ENCODE measurements at regions not wholly inside any gene's neighbourhood (a gene's known extent, or its start where the extent isn't known, plus 50 kb on each side); places are given as distances from the start of the nearest gene placed in this dataset.
"Not testable (repeated sequence)": the region's sequence is repeated elsewhere in the genome, so short reads cannot be mapped to it uniquely, and the experiment has no call there.

DNA sequence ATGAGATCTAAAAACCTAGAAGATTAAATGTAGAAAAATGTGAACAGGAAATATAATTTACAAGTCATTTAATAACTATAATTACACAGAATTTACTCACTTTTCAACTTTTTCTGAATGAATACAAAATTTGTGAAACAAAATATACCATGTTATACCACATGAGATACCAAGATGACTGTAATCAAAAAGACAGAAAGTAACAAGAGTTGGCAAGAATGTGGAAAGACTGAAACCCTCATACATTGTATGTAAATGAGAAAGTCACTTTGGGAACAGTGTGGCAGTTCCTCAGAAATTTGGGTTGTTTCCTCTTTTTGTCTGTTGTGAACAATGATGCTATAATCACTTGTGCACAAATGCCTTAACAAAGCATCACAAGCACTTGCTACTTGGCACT is 145.4 kb upstream of the ZNF804A start:
- Histone ChIP-seq H3K4me1 (ENCODE audit: control insufficient read depth, low read depth, low read length) (no peaks in the 10 kb centered on the region), H2BK5ac (ENCODE audit: low read length) (no peak overlapping the region), H3K36me3 (ENCODE audit: control insufficient read depth, insufficient read depth, low read length) (no peaks in the 10 kb centered on the region), H3K4me3 (ENCODE audit: low read length) (no peak overlapping the region), H2BK120ac (ENCODE audit: low read depth, low read length) (no peak overlapping the region), H3K4ac (ENCODE audit: low read depth, low read length) (no peak overlapping the region), H2AK5ac (ENCODE audit: low read length) (no peak overlapping the region), H3K4me2 (ENCODE audit: low read length) (no peak overlapping the region), H3K9ac (ENCODE audit: low read length) (no peak overlapping the region), H3K56ac (ENCODE audit: low read length) (no peak overlapping the region), H3K18ac (ENCODE audit: low read length) (no peak overlapping the region), H3K27ac (ENCODE audit: low read depth, low read length) (no peak overlapping the region), H4K8ac (ENCODE audit: low read depth, low read length) (no peak overlapping the region), H3K79me2 (ENCODE audit: control insufficient read depth, insufficient read depth, low read length) (no peaks in the 10 kb centered on the region), H3K27me3 (ENCODE audit: insufficient read depth, low read length, poor library complexity) (no peaks in the 10 kb centered on the region), H4K5ac (ENCODE audit: low read length) (no peak overlapping the region), H3K79me1 (ENCODE audit: low read length) (no peaks in the 10 kb centered on the region), H2BK15ac (replicated peaks; ENCODE audit: low read depth) (no peak overlapping the region), H3K23ac (ENCODE audit: low read length) (no peak overlapping the region)
- DNase-seq, result peak; percentile 19

DNA sequence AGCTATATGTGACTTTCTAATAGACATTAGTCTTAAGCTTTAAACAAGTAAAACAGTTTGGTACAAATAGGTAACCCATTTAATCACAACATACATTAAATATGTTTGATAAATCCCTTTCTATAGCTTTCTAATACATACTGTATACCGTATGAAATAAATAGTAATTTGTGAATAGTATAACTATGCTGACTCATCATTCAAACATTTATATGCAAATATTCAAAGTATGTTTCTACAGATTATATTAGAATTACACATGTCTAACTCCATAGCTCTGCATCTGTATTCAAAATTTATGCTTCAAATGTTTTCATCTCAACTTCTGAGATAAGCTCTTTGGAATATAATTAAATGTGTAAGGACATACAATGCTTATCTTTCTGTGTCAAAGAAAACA is 142.7 kb upstream of the ZNF804A start:
- Histone ChIP-seq H3K9ac (ENCODE audit: low read length) (no peak overlapping the region), H2AK5ac (ENCODE audit: low read length) (no peak overlapping the region), H2BK15ac (replicated peaks; ENCODE audit: low read depth) (no peak overlapping the region), H3K56ac (ENCODE audit: low read length) (no peak overlapping the region), H3K79me1 (ENCODE audit: low read length) (no peaks in the 10 kb centered on the region), H3K4ac (ENCODE audit: low read depth, low read length) (no peak overlapping the region), H3K4me2 (ENCODE audit: low read length) (no peak overlapping the region), H3K4me3 (ENCODE audit: low read length) (no peak overlapping the region), H3K27ac (ENCODE audit: low read depth, low read length) (no peak overlapping the region), H3K27me3 (ENCODE audit: insufficient read depth, low read length, poor library complexity) (no peaks in the 10 kb centered on the region), H2BK120ac (ENCODE audit: low read depth, low read length) (no peak overlapping the region), H2BK5ac (ENCODE audit: low read length) (no peak overlapping the region), H4K8ac (ENCODE audit: low read depth, low read length) (no peak overlapping the region), H3K79me2 (ENCODE audit: control insufficient read depth, insufficient read depth, low read length) (no peaks in the 10 kb centered on the region), H4K5ac (ENCODE audit: low read length) (no peak overlapping the region), H3K4me1 (ENCODE audit: control insufficient read depth, low read depth, low read length) (no peaks in the 10 kb centered on the region), H3K23ac (ENCODE audit: low read length) (no peak overlapping the region), H3K36me3 (ENCODE audit: control insufficient read depth, insufficient read depth, low read length) (no peaks in the 10 kb centered on the region), H3K18ac (ENCODE audit: low read length) (no peak overlapping the region)
- WGBS (ENCODE audit: extremely low coverage, insufficient coverage, low lambda C conversion rate), result no CpG with 5 or more reads among the region's 1 CpG
- no peak for DNase-seq

DNA sequence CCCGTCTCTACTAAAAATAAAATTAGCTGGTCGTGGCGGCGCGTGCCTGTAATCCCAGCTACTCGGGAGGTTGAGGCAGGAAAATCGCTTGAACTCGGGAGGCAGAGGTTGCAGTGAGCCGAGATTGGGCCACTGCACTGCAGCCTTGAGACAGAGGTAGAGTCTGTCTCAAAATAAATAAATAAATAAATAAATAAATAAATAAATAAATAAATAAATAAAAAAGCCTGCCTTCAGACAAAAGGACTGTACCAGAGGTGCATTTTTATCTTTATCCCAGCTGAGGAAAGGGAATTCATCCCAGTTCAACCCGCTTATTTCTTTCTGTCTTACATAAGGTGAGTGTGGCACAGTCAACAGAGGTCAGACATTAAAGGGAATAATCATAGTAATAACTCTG is 141.6 kb upstream of the ZNF804A start:
- H3K79me1 ChIP-seq (ENCODE audit: low read length); H3K27ac ChIP-seq (ENCODE audit: low read depth, low read length); H4K5ac ChIP-seq (ENCODE audit: low read length); H3K9ac ChIP-seq (ENCODE audit: low read length); DNase-seq; H3K4ac ChIP-seq (ENCODE audit: low read depth, low read length); H3K4me3 ChIP-seq (ENCODE audit: low read length); H3K4me2 ChIP-seq (ENCODE audit: low read length); H4K8ac ChIP-seq (ENCODE audit: low read depth, low read length); H3K18ac ChIP-seq (ENCODE audit: low read length); H2BK5ac ChIP-seq (ENCODE audit: low read length); H2BK120ac ChIP-seq (ENCODE audit: low read depth, low read length); H3K79me2 ChIP-seq (ENCODE audit: control insufficient read depth, insufficient read depth, low read length); H3K36me3 ChIP-seq (ENCODE audit: control insufficient read depth, insufficient read depth, low read length); H3K56ac ChIP-seq (ENCODE audit: low read length); H2AK5ac ChIP-seq (ENCODE audit: low read length); H3K4me1 ChIP-seq (ENCODE audit: control insufficient read depth, low read depth, low read length); H3K27me3 ChIP-seq (ENCODE audit: insufficient read depth, low read length, poor library complexity); H2BK15ac ChIP-seq (replicated peaks; ENCODE audit: low read depth); H3K23ac ChIP-seq (ENCODE audit: low read length): not testable (repeated sequence)
- no CpG with 5 or more reads among the region's 10 CpGs for WGBS (ENCODE audit: extremely low coverage, insufficient coverage, low lambda C conversion rate)

DNA sequence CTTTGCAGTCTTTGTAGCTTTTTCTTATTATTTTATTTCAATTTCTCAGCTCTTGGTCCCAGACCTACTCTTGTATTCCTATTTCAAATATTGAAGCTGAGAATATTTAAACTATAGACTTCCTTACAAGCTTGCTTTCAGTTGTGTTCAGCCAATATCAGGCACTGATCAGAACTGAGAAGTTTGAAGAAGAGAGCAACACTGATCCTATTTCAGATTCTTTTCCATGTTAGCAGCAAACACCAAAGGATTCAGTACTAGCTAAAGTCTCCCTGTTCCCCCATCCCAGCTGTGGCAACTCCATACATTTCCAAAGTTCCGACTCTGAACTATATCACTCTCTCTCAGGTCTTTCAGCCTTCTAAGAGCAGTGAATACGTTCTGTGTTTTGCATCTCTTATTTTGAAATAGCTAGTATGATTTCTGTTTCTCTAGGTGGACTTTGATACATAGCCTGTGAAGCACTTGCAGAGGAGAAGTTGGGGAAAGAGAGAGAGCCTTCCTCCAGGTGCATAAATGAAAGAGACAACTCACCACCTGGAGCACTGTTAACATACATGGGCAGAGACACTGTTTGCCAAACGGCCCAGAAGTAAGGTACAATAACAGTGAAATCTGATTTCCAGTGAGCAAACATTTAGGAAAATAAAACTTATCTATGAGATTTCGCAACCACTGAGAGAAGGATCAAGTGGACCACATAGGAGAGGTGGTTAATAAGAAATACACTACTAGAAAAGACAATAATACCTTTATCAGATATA is 135.0 kb upstream of the ZNF804A start:
- Histone ChIP-seq H3K4me1 (ENCODE audit: control insufficient read depth, low read depth, low read length) (no peaks in the 10 kb centered on the region), H3K27me3 (ENCODE audit: insufficient read depth, low read length, poor library complexity) (no peaks in the 10 kb centered on the region), H2BK5ac (ENCODE audit: low read length) (no peak overlapping the region), H2BK120ac (ENCODE audit: low read depth, low read length) (no peak overlapping the region), H3K9ac (ENCODE audit: low read length) (no peak overlapping the region), H3K27ac (ENCODE audit: low read depth, low read length) (no peak overlapping the region), H3K4me2 (ENCODE audit: low read length) (no peak overlapping the region), H2AK5ac (ENCODE audit: low read length) (no peak overlapping the region), H3K4me3 (ENCODE audit: low read length) (no peak overlapping the region), H3K23ac (ENCODE audit: low read length) (no peak overlapping the region), H3K79me1 (ENCODE audit: low read length) (no peaks in the 10 kb centered on the region), H3K56ac (ENCODE audit: low read length) (no peak overlapping the region), H3K18ac (ENCODE audit: low read length) (no peak overlapping the region), H3K4ac (ENCODE audit: low read depth, low read length) (no peak overlapping the region), H4K5ac (ENCODE audit: low read length) (no peak overlapping the region), H2BK15ac (replicated peaks; ENCODE audit: low read depth) (no peak overlapping the region), H4K8ac (ENCODE audit: low read depth, low read length) (no peak overlapping the region), H3K36me3 (ENCODE audit: control insufficient read depth, insufficient read depth, low read length) (no peaks in the 10 kb centered on the region), H3K79me2 (ENCODE audit: control insufficient read depth, insufficient read depth, low read length) (no peaks in the 10 kb centered on the region)
- WGBS (ENCODE audit: extremely low coverage, insufficient coverage, low lambda C conversion rate), result no CpG with 5 or more reads among the region's 4 CpGs
- DNase-seq, result no peak

DNA sequence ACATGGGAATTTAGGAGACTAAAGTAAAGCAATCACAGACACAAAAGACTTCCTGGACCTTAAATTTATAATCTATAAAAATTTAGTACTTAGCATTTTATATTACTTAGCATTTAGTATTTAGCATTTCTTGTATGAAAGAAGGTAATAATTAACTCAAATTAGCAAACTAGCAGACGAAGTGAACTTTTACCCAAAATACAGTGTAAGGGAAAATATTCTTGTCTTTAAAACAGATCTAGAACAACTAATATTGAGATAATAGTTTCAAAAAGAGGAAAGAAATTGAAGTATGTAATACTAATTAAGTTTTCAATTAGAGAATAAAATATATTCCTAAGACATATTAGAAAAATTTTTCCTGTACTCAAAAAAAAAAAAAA is 134.5 kb upstream of the ZNF804A start:
- Histone ChIP-seq H3K9ac (ENCODE audit: low read length) (no peak overlapping the region), H3K27ac (ENCODE audit: low read depth, low read length) (no peak overlapping the region), H2BK120ac (ENCODE audit: low read depth, low read length) (no peak overlapping the region), H3K4me1 (ENCODE audit: control insufficient read depth, low read depth, low read length) (no peaks in the 10 kb centered on the region), H2BK5ac (ENCODE audit: low read length) (no peak overlapping the region), H3K4ac (ENCODE audit: low read depth, low read length) (no peak overlapping the region), H3K4me2 (ENCODE audit: low read length) (no peak overlapping the region), H3K56ac (ENCODE audit: low read length) (no peak overlapping the region), H3K36me3 (ENCODE audit: control insufficient read depth, insufficient read depth, low read length) (no peaks in the 10 kb centered on the region), H4K5ac (ENCODE audit: low read length) (no peak overlapping the region), H2AK5ac (ENCODE audit: low read length) (no peak overlapping the region), H4K8ac (ENCODE audit: low read depth, low read length) (no peak overlapping the region), H2BK15ac (replicated peaks; ENCODE audit: low read depth) (no peak overlapping the region), H3K79me2 (ENCODE audit: control insufficient read depth, insufficient read depth, low read length) (no peaks in the 10 kb centered on the region), H3K4me3 (ENCODE audit: low read length) (no peak overlapping the region), H3K27me3 (ENCODE audit: insufficient read depth, low read length, poor library complexity) (no peaks in the 10 kb centered on the region), H3K18ac (ENCODE audit: low read length) (no peak overlapping the region), H3K79me1 (ENCODE audit: low read length) (no peaks in the 10 kb centered on the region), H3K23ac (ENCODE audit: low read length) (no peak overlapping the region)
- WGBS (ENCODE audit: extremely low coverage, insufficient coverage, low lambda C conversion rate), result no CpG with 5 or more reads among the region's 1 CpG
- no peak for DNase-seq

DNA sequence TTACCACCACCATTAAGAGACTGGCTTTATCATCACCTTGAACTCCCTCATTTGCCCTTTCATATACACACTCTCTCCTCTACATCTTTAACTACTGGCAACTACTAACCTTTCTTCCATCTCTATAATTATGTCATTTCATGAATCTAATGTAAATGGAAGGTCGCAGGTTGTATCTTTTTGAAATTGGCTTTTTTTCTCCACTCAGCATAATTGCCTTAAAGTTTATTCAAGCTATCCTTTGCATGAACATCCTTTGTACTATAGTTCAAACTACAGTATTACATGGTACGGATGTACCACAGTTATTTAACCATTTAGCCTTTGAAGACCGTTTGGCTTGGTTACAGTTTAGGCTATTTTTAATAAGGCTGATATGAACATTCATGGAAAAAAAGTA is 129.5 kb upstream of the ZNF804A start:
- no peak overlapping the region for H2BK5ac ChIP-seq (ENCODE audit: low read length)
- no peak overlapping the region for H2BK15ac ChIP-seq (replicated peaks; ENCODE audit: low read depth)
- H4K8ac ChIP-seq (ENCODE audit: low read depth, low read length), result no peak overlapping the region
- no peaks in the 10 kb centered on the region for H3K27me3 ChIP-seq (ENCODE audit: insufficient read depth, low read length, poor library complexity)
- H3K36me3 ChIP-seq (ENCODE audit: control insufficient read depth, insufficient read depth, low read length), result no peaks in the 10 kb centered on the region
- no peaks in the 10 kb centered on the region for H3K79me2 ChIP-seq (ENCODE audit: control insufficient read depth, insufficient read depth, low read length)
- H3K23ac ChIP-seq (ENCODE audit: low read length), result no peak overlapping the region
- H3K9ac ChIP-seq (ENCODE audit: low read length), result no peak overlapping the region
- no peaks in the 10 kb centered on the region for H3K79me1 ChIP-seq (ENCODE audit: low read length)
- no peak overlapping the region for H3K4ac ChIP-seq (ENCODE audit: low read depth, low read length)
- WGBS (ENCODE audit: extremely low coverage, insufficient coverage, low lambda C conversion rate), result no CpG with 5 or more reads among the region's 3 CpGs
- H3K4me2 ChIP-seq (ENCODE audit: low read length), result no peak overlapping the region
- H4K5ac ChIP-seq (ENCODE audit: low read length), result no peak overlapping the region
- H2AK5ac ChIP-seq (ENCODE audit: low read length), result no peak overlapping the region
- no peak overlapping the region for H3K27ac ChIP-seq (ENCODE audit: low read depth, low read length)
- no peak overlapping the region for H3K56ac ChIP-seq (ENCODE audit: low read length)
- H2BK120ac ChIP-seq (ENCODE audit: low read depth, low read length), result no peak overlapping the region
- no peaks in the 10 kb centered on the region for H3K4me1 ChIP-seq (ENCODE audit: control insufficient read depth, low read depth, low read length)
- no peak for DNase-seq
- H3K18ac ChIP-seq (ENCODE audit: low read length), result no peak overlapping the region
- H3K4me3 ChIP-seq (ENCODE audit: low read length), result no peak overlapping the region

Measured in mesendoderm (in vitro differentiated cells).